Type B pancreatic cell (in vitro differentiated cells): ENCODE measurements at regions not wholly inside any gene's neighbourhood (a gene's known extent, or its start where the extent isn't known, plus 50 kb on each side); places are given as distances from the start of the nearest gene placed in this dataset.
A peak's percentile ranks its signal among the peaks of the same experiment; 100 is the strongest.

ENCODE experiments used
- DNase-seq: peaks from one replicate; pipeline ENCODE4 v3.0.0; 2021; ENCODE audit warnings: mixed read lengths; ENCODE audit not compliant: unreplicated experiment; ENCODE audit errors: extremely low spot score
- H3K27ac Mint-ChIP-seq: 2 replicates; pipeline ENCODE4 v1.8.0; 2021; ENCODE audit warnings: mild to moderate bottlenecking, mixed read lengths
- H3K27me3 Mint-ChIP-seq: 2 replicates; pipeline ENCODE4 v1.8.0; 2021; ENCODE audit warnings: mixed read lengths
- H3K36me3 Mint-ChIP-seq: 2 replicates; pipeline ENCODE4 v1.8.0; 2021; ENCODE audit warnings: mixed read lengths
- H3K4me1 Mint-ChIP-seq: one replicate; pipeline ENCODE4 v1.8.0; 2021; ENCODE audit warnings: mixed read lengths; ENCODE audit not compliant: unreplicated experiment
- H3K4me3 Mint-ChIP-seq: 2 replicates; pipeline ENCODE4 v1.8.0; 2021; ENCODE audit warnings: mild to moderate bottlenecking, mixed read lengths
- H3K9me3 Mint-ChIP-seq: 2 replicates; pipeline ENCODE4 v1.8.0; 2021; ENCODE audit warnings: mixed read lengths
- TF ChIP-seq, protein P1 (sequence below): fragments of 200-600 bp; sonication (generic); conservative IDR thresholded peaks from 2 replicates; pipeline ENCODE4 v1.5.0; 2021; ENCODE audit warnings: antibody characterized with exemption, mild to moderate bottlenecking

DNA sequence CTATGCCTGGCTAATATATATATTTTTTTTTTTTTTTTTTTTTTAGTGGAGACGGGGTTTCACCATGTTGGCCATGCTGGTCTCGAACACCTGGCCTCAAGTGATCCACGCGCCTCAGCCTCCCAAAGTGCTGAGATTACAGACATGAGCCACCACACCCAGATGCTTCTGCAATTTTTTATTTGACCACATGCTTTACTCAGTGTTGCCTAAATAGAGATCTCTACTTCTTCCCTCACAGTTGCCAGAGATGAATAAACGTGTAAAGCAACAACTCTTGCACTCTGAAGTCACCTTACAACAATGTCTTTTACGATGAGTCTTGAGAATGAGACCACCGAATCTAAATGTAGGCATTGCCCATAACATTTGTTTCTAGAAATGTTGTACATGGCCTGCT lies 107.9 kb upstream of the FRMD4A start:
- no peaks in the 10 kb centered on the region for H3K36me3 Mint-ChIP-seq
- H3K9me3 Mint-ChIP-seq = peaks cover 4% of the 10 kb centered on the region
- H3K27me3 Mint-ChIP-seq = peaks cover 5% of the 10 kb centered on the region
- TF ChIP-seq, protein P1, sequence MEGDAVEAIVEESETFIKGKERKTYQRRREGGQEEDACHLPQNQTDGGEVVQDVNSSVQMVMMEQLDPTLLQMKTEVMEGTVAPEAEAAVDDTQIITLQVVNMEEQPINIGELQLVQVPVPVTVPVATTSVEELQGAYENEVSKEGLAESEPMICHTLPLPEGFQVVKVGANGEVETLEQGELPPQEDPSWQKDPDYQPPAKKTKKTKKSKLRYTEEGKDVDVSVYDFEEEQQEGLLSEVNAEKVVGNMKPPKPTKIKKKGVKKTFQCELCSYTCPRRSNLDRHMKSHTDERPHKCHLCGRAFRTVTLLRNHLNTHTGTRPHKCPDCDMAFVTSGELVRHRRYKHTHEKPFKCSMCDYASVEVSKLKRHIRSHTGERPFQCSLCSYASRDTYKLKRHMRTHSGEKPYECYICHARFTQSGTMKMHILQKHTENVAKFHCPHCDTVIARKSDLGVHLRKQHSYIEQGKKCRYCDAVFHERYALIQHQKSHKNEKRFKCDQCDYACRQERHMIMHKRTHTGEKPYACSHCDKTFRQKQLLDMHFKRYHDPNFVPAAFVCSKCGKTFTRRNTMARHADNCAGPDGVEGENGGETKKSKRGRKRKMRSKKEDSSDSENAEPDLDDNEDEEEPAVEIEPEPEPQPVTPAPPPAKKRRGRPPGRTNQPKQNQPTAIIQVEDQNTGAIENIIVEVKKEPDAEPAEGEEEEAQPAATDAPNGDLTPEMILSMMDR = no peak
- no peak overlapping the region for H3K4me3 Mint-ChIP-seq
- H3K4me1 Mint-ChIP-seq = peaks cover 21% of the 10 kb centered on the region
- no peak for DNase-seq
- no peak overlapping the region for H3K27ac Mint-ChIP-seq

DNA sequence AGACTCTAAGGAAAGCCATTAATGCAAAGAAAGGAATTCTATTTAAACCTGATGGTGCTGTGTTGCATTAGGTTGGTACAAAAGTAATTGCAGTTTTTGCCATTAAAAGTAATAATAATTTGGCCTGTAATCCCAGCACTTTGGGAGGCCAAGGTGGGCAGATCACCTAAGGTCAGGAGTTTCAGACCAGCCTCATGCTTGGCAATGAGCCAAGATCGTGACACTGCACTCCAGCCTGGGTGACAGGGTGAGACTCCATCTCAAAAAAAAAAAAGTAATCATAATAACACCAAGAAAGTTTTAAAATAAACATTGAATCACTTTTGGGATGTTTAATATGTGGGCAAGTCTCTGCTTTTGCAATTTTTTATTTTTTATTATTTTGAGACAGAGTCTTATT lies 107.3 kb upstream of the FRMD4A start:
- no peak for DNase-seq
- H3K4me1 Mint-ChIP-seq = peaks cover 24% of the 10 kb centered on the region
- peaks cover 8% of the 10 kb centered on the region for H3K27me3 Mint-ChIP-seq
- no peak overlapping the region for H3K4me3 Mint-ChIP-seq
- H3K9me3 Mint-ChIP-seq = peaks cover 4% of the 10 kb centered on the region
- H3K36me3 Mint-ChIP-seq = no peaks in the 10 kb centered on the region
- TF ChIP-seq, protein P1 = no peak
- H3K27ac Mint-ChIP-seq = no peak overlapping the region

DNA sequence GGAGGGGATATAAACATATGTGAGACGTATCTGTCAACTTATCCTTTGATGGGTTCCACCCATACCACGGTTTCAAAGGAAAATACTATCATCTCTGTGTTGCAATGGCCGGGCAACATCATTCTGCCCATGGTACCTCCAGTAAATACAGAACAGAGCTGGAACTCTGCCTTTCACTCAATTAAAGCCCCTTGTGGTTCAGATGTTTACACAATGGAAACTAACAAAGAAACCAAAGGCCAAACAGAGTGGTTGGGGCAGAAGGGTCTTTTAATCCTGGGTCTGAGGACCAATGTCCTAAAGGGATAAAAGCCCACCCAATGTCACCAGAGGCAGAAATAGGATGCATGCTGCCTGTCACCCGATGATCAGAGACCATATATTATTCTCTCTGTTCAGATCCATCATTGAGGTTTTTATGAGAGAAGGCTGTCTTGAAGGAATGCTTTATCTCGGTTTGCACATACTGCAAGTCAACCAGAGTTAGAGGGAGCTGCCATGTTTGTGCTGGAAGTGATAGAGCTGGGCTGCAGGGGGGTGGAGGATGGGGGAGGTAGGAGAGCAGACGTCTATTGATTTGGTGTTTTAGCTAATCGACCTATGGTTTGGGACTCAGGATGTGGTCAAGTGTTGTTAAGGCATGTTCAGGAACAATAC lies 105.4 kb upstream of the FRMD4A start:
- Mint-ChIP-seq H3K4me1 (peaks cover 24% of the 10 kb centered on the region), H3K9me3 (peaks cover 4% of the 10 kb centered on the region), H3K27me3 (peaks cover 9% of the 10 kb centered on the region)

DNA sequence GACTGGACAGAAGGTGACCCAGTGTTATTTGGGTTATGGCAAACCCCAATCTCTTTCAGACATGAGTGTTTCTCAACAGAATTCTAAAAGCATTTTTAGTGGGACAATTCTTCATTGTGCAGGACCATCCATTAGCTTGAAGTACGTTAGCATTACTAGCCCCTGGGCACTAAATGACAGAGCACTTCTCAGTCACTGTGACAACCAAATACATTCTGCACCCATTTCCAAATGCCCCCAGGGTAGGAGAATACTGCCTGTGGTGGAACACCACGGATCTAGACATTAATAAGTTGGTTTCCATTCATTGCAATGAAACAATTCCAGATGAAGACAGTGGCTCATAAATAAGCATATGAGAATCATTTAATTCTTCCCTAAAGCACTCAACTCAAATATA lies 102.4 kb upstream of the FRMD4A start:
- H3K36me3 Mint-ChIP-seq = no peaks in the 10 kb centered on the region
- DNase-seq = no peak
- peaks cover 15% of the 10 kb centered on the region for H3K27me3 Mint-ChIP-seq
- peak overlapping the region; percentile 3 for H3K27ac Mint-ChIP-seq
- TF ChIP-seq, protein P1 = no peak
- peaks cover 4% of the 10 kb centered on the region for H3K9me3 Mint-ChIP-seq
- no peak overlapping the region for H3K4me3 Mint-ChIP-seq
- H3K4me1 Mint-ChIP-seq = peaks cover 17% of the 10 kb centered on the region

More for the DNA sequence above, 105.4 kb upstream of the FRMD4A start:
- Mint-ChIP-seq H3K36me3 (no peaks in the 10 kb centered on the region), H3K27ac (no peak overlapping the region), H3K4me3 (no peak overlapping the region)
- TF ChIP-seq, protein P1 = no peak
- no peak for DNase-seq

DNA sequence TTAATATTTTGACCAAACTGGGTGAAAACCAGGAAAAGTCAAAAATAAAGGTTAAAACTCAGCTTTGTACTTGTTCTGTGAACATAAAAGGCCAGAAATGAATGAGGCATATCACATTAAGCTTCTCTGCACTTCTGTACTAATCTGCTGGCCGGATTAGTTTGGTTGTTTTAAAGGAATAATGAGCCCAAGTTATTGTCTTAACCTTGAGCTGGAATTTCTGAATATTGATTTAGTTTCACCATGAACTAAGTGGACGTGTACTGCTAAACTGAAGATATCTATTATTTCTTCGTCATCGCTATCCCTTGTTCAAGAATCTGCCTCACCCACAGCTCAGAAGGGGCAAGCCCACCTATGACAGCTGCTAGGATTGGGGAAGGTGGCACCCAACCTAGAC lies 101.1 kb upstream of the FRMD4A start:
- Mint-ChIP-seq H3K27me3 (peaks cover 17% of the 10 kb centered on the region), H3K36me3 (no peaks in the 10 kb centered on the region), H3K4me1 (peaks cover 17% of the 10 kb centered on the region), H3K4me3 (no peak overlapping the region), H3K9me3 (peaks cover 4% of the 10 kb centered on the region), H3K27ac (no peak overlapping the region)
- TF ChIP-seq, protein P1 = no peak
- DNase-seq = no peak
